ENCODE measurements at regions not wholly inside any gene's neighbourhood (a gene's known extent, or its start where the extent isn't known, plus 50 kb on each side); places are given as distances from the start of the nearest gene placed in this dataset.
A peak's percentile ranks its signal among the peaks of the same experiment; 100 is the strongest.

DNA sequence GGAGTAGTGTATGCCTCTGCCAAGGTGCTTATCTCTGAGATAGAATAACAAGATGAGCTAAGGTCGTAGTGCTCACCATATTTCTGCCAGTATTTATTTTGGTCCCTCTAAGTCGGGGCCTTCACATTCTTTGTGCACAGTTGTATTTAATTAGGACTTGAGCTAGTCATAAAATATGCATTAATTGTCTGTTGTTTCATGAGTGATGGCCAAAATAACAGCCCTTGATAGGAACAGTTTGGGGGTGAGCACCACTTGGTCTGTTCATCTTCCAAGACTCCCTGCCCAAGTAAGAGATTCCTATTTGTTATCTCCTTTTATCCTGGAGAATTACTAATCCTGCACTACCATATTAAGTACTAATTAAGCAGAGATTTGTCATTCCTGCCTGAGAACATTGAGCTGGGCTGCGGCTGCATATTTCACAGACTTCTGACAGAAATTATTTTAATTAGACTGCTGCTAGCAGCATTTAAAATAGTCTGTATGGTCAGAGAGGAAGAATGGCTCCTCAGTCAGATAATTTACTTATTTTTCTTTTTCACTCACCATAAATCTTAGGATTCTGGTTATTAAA lies 435.1 kb downstream of the MTX2 start (continued):
- TF ChIP-seq, protein P1, sequence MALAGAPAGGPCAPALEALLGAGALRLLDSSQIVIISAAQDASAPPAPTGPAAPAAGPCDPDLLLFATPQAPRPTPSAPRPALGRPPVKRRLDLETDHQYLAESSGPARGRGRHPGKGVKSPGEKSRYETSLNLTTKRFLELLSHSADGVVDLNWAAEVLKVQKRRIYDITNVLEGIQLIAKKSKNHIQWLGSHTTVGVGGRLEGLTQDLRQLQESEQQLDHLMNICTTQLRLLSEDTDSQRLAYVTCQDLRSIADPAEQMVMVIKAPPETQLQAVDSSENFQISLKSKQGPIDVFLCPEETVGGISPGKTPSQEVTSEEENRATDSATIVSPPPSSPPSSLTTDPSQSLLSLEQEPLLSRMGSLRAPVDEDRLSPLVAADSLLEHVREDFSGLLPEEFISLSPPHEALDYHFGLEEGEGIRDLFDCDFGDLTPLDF (CRISPR knock-in tag; IDR thresholded peaks at IDR 0.05): no peak
- TF ChIP-seq, protein P2, sequence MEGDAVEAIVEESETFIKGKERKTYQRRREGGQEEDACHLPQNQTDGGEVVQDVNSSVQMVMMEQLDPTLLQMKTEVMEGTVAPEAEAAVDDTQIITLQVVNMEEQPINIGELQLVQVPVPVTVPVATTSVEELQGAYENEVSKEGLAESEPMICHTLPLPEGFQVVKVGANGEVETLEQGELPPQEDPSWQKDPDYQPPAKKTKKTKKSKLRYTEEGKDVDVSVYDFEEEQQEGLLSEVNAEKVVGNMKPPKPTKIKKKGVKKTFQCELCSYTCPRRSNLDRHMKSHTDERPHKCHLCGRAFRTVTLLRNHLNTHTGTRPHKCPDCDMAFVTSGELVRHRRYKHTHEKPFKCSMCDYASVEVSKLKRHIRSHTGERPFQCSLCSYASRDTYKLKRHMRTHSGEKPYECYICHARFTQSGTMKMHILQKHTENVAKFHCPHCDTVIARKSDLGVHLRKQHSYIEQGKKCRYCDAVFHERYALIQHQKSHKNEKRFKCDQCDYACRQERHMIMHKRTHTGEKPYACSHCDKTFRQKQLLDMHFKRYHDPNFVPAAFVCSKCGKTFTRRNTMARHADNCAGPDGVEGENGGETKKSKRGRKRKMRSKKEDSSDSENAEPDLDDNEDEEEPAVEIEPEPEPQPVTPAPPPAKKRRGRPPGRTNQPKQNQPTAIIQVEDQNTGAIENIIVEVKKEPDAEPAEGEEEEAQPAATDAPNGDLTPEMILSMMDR (IDR thresholded peaks at IDR 0.05): no peak

DNA sequence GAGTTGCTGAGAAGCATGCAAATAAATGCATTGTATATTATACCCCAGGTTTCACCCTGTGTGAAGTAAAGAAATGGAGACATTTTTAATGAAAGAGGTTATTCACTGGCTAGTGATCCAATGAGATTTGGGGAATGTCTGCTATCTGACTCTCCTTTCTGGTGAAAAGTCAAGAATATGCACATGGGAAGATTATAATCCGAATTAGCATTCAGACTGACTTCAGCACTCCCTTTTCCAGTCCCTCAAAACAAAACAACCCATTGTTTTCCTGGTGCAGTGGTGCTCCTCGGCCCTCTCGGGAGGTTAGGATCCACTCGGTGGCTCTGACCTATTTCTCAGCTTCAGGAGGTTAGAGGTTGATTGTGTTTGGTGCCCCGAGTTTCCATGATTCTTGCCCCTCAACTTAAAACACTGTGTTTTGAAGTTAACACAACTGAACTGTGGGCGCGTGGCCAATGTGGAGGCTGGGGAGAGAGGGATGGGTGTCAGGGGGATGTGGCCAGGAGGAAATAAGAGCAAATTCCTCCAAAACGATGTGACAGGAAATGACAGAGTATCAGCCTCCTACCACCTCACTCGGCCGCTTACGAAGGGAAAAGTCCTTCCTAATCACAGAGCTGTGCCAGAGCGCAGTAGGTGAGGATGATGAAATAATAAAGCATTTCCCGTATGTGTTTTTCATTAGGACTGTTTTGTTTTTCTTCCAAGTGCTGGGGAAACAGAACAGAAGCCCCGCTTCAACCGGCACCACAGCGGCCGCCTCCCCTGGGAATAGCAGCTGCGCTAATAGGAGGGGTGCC lies 440.1 kb downstream of the MTX2 start:
- TF ChIP-seq, protein P3, sequence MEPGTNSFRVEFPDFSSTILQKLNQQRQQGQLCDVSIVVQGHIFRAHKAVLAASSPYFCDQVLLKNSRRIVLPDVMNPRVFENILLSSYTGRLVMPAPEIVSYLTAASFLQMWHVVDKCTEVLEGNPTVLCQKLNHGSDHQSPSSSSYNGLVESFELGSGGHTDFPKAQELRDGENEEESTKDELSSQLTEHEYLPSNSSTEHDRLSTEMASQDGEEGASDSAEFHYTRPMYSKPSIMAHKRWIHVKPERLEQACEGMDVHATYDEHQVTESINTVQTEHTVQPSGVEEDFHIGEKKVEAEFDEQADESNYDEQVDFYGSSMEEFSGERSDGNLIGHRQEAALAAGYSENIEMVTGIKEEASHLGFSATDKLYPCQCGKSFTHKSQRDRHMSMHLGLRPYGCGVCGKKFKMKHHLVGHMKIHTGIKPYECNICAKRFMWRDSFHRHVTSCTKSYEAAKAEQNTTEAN (CRISPR knock-in tag; IDR thresholded peaks at IDR 0.05): no peak
- TF ChIP-seq MXD4 (CRISPR knock-in tag; IDR thresholded peaks at IDR 0.05; ENCODE audit: borderline replicate concordance) (no peak), GABPB1 (CRISPR knock-in tag; IDR thresholded peaks at IDR 0.05) (no peak), ZNF232 (CRISPR knock-in tag; IDR thresholded peaks at IDR 0.05) (no peak), TEAD4 (CRISPR knock-in tag; IDR thresholded peaks at IDR 0.05) (no peak)
- TF ChIP-seq, protein P4, sequence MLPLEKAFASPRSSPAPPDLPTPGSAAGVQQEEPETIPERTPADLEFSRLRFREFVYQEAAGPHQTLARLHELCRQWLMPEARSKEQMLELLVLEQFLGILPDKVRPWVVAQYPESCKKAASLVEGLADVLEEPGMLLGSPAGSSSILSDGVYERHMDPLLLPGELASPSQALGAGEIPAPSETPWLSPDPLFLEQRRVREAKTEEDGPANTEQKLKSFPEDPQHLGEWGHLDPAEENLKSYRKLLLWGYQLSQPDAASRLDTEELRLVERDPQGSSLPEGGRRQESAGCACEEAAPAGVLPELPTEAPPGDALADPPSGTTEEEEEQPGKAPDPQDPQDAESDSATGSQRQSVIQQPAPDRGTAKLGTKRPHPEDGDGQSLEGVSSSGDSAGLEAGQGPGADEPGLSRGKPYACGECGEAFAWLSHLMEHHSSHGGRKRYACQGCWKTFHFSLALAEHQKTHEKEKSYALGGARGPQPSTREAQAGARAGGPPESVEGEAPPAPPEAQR (CRISPR knock-in tag; IDR thresholded peaks at IDR 0.05): no peak
- TF ChIP-seq, protein P5, sequence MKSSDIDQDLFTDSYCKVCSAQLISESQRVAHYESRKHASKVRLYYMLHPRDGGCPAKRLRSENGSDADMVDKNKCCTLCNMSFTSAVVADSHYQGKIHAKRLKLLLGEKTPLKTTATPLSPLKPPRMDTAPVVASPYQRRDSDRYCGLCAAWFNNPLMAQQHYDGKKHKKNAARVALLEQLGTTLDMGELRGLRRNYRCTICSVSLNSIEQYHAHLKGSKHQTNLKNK (CRISPR knock-in tag; IDR thresholded peaks at IDR 0.05): no peak
- TF ChIP-seq, protein P6, sequence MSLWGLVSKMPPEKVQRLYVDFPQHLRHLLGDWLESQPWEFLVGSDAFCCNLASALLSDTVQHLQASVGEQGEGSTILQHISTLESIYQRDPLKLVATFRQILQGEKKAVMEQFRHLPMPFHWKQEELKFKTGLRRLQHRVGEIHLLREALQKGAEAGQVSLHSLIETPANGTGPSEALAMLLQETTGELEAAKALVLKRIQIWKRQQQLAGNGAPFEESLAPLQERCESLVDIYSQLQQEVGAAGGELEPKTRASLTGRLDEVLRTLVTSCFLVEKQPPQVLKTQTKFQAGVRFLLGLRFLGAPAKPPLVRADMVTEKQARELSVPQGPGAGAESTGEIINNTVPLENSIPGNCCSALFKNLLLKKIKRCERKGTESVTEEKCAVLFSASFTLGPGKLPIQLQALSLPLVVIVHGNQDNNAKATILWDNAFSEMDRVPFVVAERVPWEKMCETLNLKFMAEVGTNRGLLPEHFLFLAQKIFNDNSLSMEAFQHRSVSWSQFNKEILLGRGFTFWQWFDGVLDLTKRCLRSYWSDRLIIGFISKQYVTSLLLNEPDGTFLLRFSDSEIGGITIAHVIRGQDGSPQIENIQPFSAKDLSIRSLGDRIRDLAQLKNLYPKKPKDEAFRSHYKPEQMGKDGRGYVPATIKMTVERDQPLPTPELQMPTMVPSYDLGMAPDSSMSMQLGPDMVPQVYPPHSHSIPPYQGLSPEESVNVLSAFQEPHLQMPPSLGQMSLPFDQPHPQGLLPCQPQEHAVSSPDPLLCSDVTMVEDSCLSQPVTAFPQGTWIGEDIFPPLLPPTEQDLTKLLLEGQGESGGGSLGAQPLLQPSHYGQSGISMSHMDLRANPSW (CRISPR knock-in tag; conservative IDR thresholded peaks at IDR 0.05; ENCODE audit: low read depth): no peak
- TF ChIP-seq, protein P7, sequence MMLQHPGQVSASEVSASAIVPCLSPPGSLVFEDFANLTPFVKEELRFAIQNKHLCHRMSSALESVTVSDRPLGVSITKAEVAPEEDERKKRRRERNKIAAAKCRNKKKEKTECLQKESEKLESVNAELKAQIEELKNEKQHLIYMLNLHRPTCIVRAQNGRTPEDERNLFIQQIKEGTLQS (CRISPR knock-in tag; conservative IDR thresholded peaks at IDR 0.05): no peak
- TF ChIP-seq, protein P8, sequence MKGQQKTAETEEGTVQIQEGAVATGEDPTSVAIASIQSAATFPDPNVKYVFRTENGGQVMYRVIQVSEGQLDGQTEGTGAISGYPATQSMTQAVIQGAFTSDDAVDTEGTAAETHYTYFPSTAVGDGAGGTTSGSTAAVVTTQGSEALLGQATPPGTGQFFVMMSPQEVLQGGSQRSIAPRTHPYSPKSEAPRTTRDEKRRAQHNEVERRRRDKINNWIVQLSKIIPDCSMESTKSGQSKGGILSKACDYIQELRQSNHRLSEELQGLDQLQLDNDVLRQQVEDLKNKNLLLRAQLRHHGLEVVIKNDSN (CRISPR knock-in tag; IDR thresholded peaks at IDR 0.05): no peak
- DNase-seq (ENCODE audit: low spot score) (no peak), ATAC-seq (peak; percentile 20; the same call in 1 of the 2 replicates)
- Mint-ChIP-seq H3K4me3 (no peak overlapping the region), H3K27ac (no peak overlapping the region), H3K9me3 (no peaks in the 10 kb centered on the region), H3K36me3 (no peaks in the 10 kb centered on the region), H3K4me1 (no peaks in the 10 kb centered on the region), H3K27me3 (ENCODE audit: low read depth) (no peaks in the 10 kb centered on the region)
- ChIA-PET CTCF (interaction anchor here (0.7 kb wide), 1 partner anchor 55 kb away, joined by 3 read pairs; no protein-coding TSS in a partner anchor), POLR2A (no interaction called here)

Measured in WTC11 (cell line).